B cell (primary cell): ENCODE measurements at regions not wholly inside any gene's neighbourhood (a gene's known extent, or its start where the extent isn't known, plus 50 kb on each side); places are given as distances from the start of the nearest gene placed in this dataset.

Source experiments
- CTCF ChIP-seq: fragments of 200-600 bp; IDR thresholded peaks from one replicate; pipeline ENCODE4 v1.8.0; 2022; ENCODE audit warnings: antibody characterized with exemption, mild to moderate bottlenecking
- EZH2 ChIP-seq: IDR thresholded peaks from 2 replicates; pipeline ENCODE4 v1.6.1; 2012; ENCODE audit warnings: borderline replicate concordance, low read depth, mild to moderate bottlenecking, moderate library complexity, low read length; ENCODE audit not compliant: insufficient read depth, poor library complexity, severe bottlenecking

- TF ChIP-seq EZH2: no peak
- no peak for TF ChIP-seq CTCF
Observed at GRCh38 chr4:71216316-71216959, 122.4 kb upstream of the SLC4A4 start.
